ENCODE measurements at regions not wholly inside any gene's neighbourhood (a gene's known extent, or its start where the extent isn't known, plus 50 kb on each side); places are given as distances from the start of the nearest gene placed in this dataset.

DNA sequence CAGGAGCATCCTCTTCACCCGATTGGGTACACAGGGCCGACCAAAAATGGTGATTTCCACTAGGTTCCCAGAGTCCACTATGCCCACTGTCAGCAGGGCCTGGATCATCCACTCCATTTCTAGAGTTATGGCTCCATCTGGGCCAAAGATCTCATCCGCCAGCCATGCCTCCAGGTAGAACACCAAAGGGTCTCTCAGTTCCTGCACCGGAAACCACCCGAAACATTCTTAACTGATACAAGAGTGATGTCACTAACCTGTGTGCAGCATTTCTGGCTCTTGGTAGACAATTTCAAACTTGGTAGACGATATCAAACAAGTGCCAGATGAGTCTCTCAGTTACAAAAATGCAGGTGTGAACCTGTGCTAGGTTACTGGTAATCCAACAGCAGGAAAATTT lies 306.1 kb downstream of the BCOR start:
- TF ChIP-seq EP300 (IDR thresholded peaks at IDR 0.05) (no peak), POLR2A (IDR thresholded peaks at IDR 0.05) (no peak)
- TF ChIP-seq, protein P1, sequence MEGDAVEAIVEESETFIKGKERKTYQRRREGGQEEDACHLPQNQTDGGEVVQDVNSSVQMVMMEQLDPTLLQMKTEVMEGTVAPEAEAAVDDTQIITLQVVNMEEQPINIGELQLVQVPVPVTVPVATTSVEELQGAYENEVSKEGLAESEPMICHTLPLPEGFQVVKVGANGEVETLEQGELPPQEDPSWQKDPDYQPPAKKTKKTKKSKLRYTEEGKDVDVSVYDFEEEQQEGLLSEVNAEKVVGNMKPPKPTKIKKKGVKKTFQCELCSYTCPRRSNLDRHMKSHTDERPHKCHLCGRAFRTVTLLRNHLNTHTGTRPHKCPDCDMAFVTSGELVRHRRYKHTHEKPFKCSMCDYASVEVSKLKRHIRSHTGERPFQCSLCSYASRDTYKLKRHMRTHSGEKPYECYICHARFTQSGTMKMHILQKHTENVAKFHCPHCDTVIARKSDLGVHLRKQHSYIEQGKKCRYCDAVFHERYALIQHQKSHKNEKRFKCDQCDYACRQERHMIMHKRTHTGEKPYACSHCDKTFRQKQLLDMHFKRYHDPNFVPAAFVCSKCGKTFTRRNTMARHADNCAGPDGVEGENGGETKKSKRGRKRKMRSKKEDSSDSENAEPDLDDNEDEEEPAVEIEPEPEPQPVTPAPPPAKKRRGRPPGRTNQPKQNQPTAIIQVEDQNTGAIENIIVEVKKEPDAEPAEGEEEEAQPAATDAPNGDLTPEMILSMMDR (IDR thresholded peaks at IDR 0.05) = no peak

Measured in ovary (tissue), 3 donors.